ENCODE measurements at regions not wholly inside any gene's neighbourhood (a gene's known extent, or its start where the extent isn't known, plus 50 kb on each side); places are given as distances from the start of the nearest gene placed in this dataset.

DNA sequence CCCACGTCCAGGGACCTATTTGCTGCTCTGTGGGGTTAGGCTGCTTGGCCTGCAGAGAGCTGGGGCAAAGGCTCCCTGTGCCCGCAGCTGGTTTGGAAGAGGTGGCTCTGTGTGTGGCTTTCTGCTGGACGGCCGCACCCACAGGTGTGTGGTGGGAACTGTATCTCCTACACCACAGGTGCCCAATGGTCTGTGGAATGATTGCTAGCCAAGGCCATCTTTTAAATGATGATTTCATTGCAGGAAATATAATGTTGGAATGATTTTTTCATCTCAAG lies 178.4 kb downstream of the DLL1 start:
- TF ChIP-seq POLR2AphosphoS5 (IDR thresholded peaks at IDR 0.05; ENCODE audit: low read depth) (no peak), EZH2phosphoT487 (IDR thresholded peaks at IDR 0.05; ENCODE audit: unreplicated experiment) (no peak), EZH2 (IDR thresholded peaks at IDR 0.05; ENCODE audit: low read depth, unreplicated experiment) (no peak), ZNF114 (CRISPR knock-in tag; IDR thresholded peaks at IDR 0.05) (no peak), JUNB (IDR thresholded peaks at IDR 0.05; ENCODE audit: unreplicated experiment) (no peak), CREB1 (CRISPR knock-in tag; IDR thresholded peaks at IDR 0.05; ENCODE audit: low read depth) (no peak), ZNF331 (CRISPR knock-in tag; IDR thresholded peaks at IDR 0.05; ENCODE audit: low read depth) (no peak), NANOG (IDR thresholded peaks at IDR 0.05; ENCODE audit: borderline replicate concordance) (no peak)
- TF ChIP-seq, protein P1, sequence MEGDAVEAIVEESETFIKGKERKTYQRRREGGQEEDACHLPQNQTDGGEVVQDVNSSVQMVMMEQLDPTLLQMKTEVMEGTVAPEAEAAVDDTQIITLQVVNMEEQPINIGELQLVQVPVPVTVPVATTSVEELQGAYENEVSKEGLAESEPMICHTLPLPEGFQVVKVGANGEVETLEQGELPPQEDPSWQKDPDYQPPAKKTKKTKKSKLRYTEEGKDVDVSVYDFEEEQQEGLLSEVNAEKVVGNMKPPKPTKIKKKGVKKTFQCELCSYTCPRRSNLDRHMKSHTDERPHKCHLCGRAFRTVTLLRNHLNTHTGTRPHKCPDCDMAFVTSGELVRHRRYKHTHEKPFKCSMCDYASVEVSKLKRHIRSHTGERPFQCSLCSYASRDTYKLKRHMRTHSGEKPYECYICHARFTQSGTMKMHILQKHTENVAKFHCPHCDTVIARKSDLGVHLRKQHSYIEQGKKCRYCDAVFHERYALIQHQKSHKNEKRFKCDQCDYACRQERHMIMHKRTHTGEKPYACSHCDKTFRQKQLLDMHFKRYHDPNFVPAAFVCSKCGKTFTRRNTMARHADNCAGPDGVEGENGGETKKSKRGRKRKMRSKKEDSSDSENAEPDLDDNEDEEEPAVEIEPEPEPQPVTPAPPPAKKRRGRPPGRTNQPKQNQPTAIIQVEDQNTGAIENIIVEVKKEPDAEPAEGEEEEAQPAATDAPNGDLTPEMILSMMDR (conservative IDR thresholded peaks at IDR 0.05; ENCODE audit: low read depth in 2 of 2), result no peak
- TF ChIP-seq, protein P2, sequence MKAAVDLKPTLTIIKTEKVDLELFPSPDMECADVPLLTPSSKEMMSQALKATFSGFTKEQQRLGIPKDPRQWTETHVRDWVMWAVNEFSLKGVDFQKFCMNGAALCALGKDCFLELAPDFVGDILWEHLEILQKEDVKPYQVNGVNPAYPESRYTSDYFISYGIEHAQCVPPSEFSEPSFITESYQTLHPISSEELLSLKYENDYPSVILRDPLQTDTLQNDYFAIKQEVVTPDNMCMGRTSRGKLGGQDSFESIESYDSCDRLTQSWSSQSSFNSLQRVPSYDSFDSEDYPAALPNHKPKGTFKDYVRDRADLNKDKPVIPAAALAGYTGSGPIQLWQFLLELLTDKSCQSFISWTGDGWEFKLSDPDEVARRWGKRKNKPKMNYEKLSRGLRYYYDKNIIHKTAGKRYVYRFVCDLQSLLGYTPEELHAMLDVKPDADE (IDR thresholded peaks at IDR 0.05), result no peak
- TF ChIP-seq, protein P3, sequence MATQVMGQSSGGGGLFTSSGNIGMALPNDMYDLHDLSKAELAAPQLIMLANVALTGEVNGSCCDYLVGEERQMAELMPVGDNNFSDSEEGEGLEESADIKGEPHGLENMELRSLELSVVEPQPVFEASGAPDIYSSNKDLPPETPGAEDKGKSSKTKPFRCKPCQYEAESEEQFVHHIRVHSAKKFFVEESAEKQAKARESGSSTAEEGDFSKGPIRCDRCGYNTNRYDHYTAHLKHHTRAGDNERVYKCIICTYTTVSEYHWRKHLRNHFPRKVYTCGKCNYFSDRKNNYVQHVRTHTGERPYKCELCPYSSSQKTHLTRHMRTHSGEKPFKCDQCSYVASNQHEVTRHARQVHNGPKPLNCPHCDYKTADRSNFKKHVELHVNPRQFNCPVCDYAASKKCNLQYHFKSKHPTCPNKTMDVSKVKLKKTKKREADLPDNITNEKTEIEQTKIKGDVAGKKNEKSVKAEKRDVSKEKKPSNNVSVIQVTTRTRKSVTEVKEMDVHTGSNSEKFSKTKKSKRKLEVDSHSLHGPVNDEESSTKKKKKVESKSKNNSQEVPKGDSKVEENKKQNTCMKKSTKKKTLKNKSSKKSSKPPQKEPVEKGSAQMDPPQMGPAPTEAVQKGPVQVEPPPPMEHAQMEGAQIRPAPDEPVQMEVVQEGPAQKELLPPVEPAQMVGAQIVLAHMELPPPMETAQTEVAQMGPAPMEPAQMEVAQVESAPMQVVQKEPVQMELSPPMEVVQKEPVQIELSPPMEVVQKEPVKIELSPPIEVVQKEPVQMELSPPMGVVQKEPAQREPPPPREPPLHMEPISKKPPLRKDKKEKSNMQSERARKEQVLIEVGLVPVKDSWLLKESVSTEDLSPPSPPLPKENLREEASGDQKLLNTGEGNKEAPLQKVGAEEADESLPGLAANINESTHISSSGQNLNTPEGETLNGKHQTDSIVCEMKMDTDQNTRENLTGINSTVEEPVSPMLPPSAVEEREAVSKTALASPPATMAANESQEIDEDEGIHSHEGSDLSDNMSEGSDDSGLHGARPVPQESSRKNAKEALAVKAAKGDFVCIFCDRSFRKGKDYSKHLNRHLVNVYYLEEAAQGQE (IDR thresholded peaks at IDR 0.05; ENCODE audit: unreplicated experiment), result no peak
- TF ChIP-seq, protein P4, sequence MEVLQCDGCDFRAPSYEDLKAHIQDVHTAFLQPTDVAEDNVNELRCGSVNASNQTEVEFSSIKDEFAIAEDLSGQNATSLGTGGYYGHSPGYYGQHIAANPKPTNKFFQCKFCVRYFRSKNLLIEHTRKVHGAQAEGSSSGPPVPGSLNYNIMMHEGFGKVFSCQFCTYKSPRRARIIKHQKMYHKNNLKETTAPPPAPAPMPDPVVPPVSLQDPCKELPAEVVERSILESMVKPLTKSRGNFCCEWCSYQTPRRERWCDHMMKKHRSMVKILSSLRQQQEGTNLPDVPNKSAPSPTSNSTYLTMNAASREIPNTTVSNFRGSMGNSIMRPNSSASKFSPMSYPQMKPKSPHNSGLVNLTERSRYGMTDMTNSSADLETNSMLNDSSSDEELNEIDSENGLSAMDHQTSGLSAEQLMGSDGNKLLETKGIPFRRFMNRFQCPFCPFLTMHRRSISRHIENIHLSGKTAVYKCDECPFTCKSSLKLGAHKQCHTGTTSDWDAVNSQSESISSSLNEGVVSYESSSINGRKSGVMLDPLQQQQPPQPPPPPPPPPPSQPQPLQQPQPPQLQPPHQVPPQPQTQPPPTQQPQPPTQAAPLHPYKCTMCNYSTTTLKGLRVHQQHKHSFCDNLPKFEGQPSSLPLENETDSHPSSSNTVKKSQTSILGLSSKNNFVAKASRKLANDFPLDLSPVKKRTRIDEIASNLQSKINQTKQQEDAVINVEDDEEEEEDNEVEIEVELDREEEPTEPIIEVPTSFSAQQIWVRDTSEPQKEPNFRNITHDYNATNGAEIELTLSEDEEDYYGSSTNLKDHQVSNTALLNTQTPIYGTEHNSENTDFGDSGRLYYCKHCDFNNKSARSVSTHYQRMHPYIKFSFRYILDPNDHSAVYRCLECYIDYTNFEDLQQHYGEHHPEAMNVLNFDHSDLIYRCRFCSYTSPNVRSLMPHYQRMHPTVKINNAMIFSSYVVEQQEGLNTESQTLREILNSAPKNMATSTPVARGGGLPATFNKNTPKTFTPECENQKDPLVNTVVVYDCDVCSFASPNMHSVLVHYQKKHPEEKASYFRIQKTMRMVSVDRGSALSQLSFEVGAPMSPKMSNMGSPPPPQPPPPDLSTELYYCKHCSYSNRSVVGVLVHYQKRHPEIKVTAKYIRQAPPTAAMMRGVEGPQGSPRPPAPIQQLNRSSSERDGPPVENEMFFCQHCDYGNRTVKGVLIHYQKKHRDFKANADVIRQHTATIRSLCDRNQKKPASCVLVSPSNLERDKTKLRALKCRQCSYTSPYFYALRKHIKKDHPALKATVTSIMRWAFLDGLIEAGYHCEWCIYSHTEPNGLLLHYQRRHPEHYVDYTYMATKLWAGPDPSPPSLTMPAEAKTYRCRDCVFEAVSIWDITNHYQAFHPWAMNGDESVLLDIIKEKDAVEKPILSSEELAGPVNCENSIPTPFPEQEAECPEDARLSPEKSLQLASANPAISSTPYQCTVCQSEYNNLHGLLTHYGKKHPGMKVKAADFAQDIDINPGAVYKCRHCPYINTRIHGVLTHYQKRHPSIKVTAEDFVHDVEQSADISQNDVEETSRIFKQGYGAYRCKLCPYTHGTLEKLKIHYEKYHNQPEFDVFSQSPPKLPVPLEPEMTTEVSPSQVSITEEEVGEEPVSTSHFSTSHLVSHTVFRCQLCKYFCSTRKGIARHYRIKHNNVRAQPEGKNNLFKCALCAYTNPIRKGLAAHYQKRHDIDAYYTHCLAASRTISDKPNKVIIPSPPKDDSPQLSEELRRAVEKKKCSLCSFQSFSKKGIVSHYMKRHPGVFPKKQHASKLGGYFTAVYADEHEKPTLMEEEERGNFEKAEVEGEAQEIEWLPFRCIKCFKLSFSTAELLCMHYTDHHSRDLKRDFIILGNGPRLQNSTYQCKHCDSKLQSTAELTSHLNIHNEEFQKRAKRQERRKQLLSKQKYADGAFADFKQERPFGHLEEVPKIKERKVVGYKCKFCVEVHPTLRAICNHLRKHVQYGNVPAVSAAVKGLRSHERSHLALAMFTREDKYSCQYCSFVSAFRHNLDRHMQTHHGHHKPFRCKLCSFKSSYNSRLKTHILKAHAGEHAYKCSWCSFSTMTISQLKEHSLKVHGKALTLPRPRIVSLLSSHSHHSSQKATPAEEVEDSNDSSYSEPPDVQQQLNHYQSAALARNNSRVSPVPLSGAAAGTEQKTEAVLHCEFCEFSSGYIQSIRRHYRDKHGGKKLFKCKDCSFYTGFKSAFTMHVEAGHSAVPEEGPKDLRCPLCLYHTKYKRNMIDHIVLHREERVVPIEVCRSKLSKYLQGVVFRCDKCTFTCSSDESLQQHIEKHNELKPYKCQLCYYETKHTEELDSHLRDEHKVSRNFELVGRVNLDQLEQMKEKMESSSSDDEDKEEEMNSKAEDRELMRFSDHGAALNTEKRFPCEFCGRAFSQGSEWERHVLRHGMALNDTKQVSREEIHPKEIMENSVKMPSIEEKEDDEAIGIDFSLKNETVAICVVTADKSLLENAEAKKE (CRISPR knock-in tag; IDR thresholded peaks at IDR 0.05), result no peak

All from GM23338 (cell line).